ENCODE measurements at regions not wholly inside any gene's neighbourhood (a gene's known extent, or its start where the extent isn't known, plus 50 kb on each side); places are given as distances from the start of the nearest gene placed in this dataset.

- no peaks in the 10 kb centered on the region for H3K36me3 ChIP-seq (ENCODE audit: control insufficient read depth, insufficient read depth, low read length)
- no peak for TF ChIP-seq CTCF (conservative IDR thresholded peaks at IDR 0.05)
- no peak overlapping the region for H3K27ac Mint-ChIP-seq
- no peak overlapping the region for H3K9ac ChIP-seq (ENCODE audit: extremely low read depth, low read length, poor library complexity, severe bottlenecking)
- no peak overlapping the region for H3K27ac ChIP-seq (ENCODE audit: low read depth, low read length)
- no peaks in the 10 kb centered on the region for H3K9me3 Mint-ChIP-seq
- WGBS, 2 experiments (ENCODE audit: insufficient coverage in 1 of 2, insufficient read length in 1 of 2) = 91 to 92% methylated on average over 2 of the region's 2 CpGs
- H3K4me3 ChIP-seq (ENCODE audit: low read length) = no peak overlapping the region
- H3K36me3 Mint-ChIP-seq (ENCODE audit: low read depth) = no peaks in the 10 kb centered on the region
- no peaks in the 10 kb centered on the region for H3K27me3 ChIP-seq (ENCODE audit: control insufficient read depth, insufficient read depth, low read length, poor library complexity, severe bottlenecking)
- no peaks in the 10 kb centered on the region for H3K9me3 ChIP-seq (ENCODE audit: control insufficient read depth, low read length)
- no peaks in the 10 kb centered on the region for H3K4me1 ChIP-seq (ENCODE audit: control insufficient read depth, insufficient read depth, low read length)
- H3K4me1 Mint-ChIP-seq = no peaks in the 10 kb centered on the region
- no peak for DNase-seq
- H3K27me3 Mint-ChIP-seq (ENCODE audit: insufficient read depth) = no peaks in the 10 kb centered on the region
- H3K4me3 Mint-ChIP-seq = no peak overlapping the region
Measured at GRCh38 chr6:139821676-139822223, 447.3 kb upstream of the CITED2 start.

GRCh38 chr6:139820210-139820609, 445.8 kb upstream of the CITED2 start:
- no peaks in the 10 kb centered on the region for H3K36me3 Mint-ChIP-seq (ENCODE audit: low read depth)
- 97 to 100% methylated on average over 1 of the region's 1 CpG for WGBS, 2 experiments (ENCODE audit: insufficient coverage in 1 of 2, insufficient read length in 1 of 2)
- no peaks in the 10 kb centered on the region for H3K4me1 Mint-ChIP-seq

DNA sequence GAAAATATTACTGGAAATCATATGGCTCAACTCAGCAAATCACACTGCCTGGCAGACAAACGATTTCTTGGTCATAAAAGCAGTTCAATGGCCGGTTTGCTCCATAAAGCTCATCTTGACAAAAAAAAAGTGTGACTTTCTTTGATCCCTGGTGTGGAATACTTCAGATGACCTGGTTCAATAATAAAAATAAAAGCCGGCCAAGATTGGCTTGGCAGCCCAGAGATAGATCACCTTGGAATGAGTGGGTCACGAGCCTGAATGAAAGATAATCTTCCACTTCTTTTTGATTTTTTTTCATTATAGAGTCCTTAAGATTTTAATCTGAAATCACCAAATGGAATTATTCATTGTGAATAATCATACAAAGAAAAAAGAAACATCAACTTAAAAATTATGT, 445.3 kb upstream of the CITED2 start:
- 83 to 92% methylated on average over 3 to 4 of the region's 4 CpGs for WGBS, 2 experiments (ENCODE audit: insufficient coverage in 1 of 2, insufficient read length in 1 of 2)
- H3K4me1 ChIP-seq (ENCODE audit: control insufficient read depth, insufficient read depth, low read length) = no peaks in the 10 kb centered on the region
- H3K4me1 Mint-ChIP-seq = no peaks in the 10 kb centered on the region
- H3K9me3 Mint-ChIP-seq = no peaks in the 10 kb centered on the region
- H3K27ac ChIP-seq (ENCODE audit: low read depth, low read length) = no peak overlapping the region
- TF ChIP-seq CTCF (conservative IDR thresholded peaks at IDR 0.05) = no peak
- DNase-seq = no peak
- no peak overlapping the region for H3K9ac ChIP-seq (ENCODE audit: extremely low read depth, low read length, poor library complexity, severe bottlenecking)
- no peaks in the 10 kb centered on the region for H3K9me3 ChIP-seq (ENCODE audit: control insufficient read depth, low read length)
- no peaks in the 10 kb centered on the region for H3K27me3 ChIP-seq (ENCODE audit: control insufficient read depth, insufficient read depth, low read length, poor library complexity, severe bottlenecking)
- no peak overlapping the region for H3K27ac Mint-ChIP-seq
- no peaks in the 10 kb centered on the region for H3K36me3 ChIP-seq (ENCODE audit: control insufficient read depth, insufficient read depth, low read length)
- H3K36me3 Mint-ChIP-seq (ENCODE audit: low read depth) = no peaks in the 10 kb centered on the region
- no peaks in the 10 kb centered on the region for H3K27me3 Mint-ChIP-seq (ENCODE audit: insufficient read depth)
- H3K4me3 Mint-ChIP-seq = no peak overlapping the region
- no peak overlapping the region for H3K4me3 ChIP-seq (ENCODE audit: low read length)

More at GRCh38 chr6:139820210-139820609, 445.8 kb upstream of the CITED2 start:
- H3K27ac Mint-ChIP-seq = no peak overlapping the region
- TF ChIP-seq CTCF (conservative IDR thresholded peaks at IDR 0.05) = no peak
- H3K9me3 Mint-ChIP-seq = no peaks in the 10 kb centered on the region
- no peak overlapping the region for H3K4me3 Mint-ChIP-seq
- no peaks in the 10 kb centered on the region for H3K36me3 ChIP-seq (ENCODE audit: control insufficient read depth, insufficient read depth, low read length)
- no peak overlapping the region for H3K9ac ChIP-seq (ENCODE audit: extremely low read depth, low read length, poor library complexity, severe bottlenecking)
- H3K27ac ChIP-seq (ENCODE audit: low read depth, low read length) = no peak overlapping the region
- no peaks in the 10 kb centered on the region for H3K27me3 Mint-ChIP-seq (ENCODE audit: insufficient read depth)
- H3K4me3 ChIP-seq (ENCODE audit: low read length) = no peak overlapping the region
- DNase-seq = no peak
- no peaks in the 10 kb centered on the region for H3K4me1 ChIP-seq (ENCODE audit: control insufficient read depth, insufficient read depth, low read length)
- no peaks in the 10 kb centered on the region for H3K9me3 ChIP-seq (ENCODE audit: control insufficient read depth, low read length)
- H3K27me3 ChIP-seq (ENCODE audit: control insufficient read depth, insufficient read depth, low read length, poor library complexity, severe bottlenecking) = no peaks in the 10 kb centered on the region

All from endodermal cell (in vitro differentiated cells).